Brain microvascular endothelial cell (primary cell): ENCODE measurements at regions not wholly inside any gene's neighbourhood (a gene's known extent, or its start where the extent isn't known, plus 50 kb on each side); places are given as distances from the start of the nearest gene placed in this dataset.

Source experiments
- DNase-seq: peaks from one replicate; pipeline ENCODE4 v3.0.0-alpha.2; 2020
- H3K27ac ChIP-seq: fragments of 250-450 bp; sonication (Bioruptor Pico); 2 replicates; pipeline ENCODE4 v1.5.1; 2020; ENCODE audit warnings: mild to moderate bottlenecking, moderate library complexity
- H3K27me3 ChIP-seq: fragments of 250-450 bp; sonication (Bioruptor Pico); replicated peaks from 2 replicates; pipeline ENCODE4 v1.5.1; 2020; ENCODE audit warnings: mild to moderate bottlenecking
- H3K36me3 ChIP-seq: fragments of 250-450 bp; sonication (Bioruptor Pico); replicated peaks from 2 replicates; pipeline ENCODE4 v1.5.1; 2020; ENCODE audit warnings: mild to moderate bottlenecking
- H3K4me3 ChIP-seq: 2 replicates; pipeline ENCODE4 v1.5.1; 2011; ENCODE audit warnings: low read depth, mild to moderate bottlenecking, control low read depth, low read length, moderate library complexity
- in situ Hi-C: cut with HindIII; loops from 2 replicates; pipeline ENCODE4 v1.10.0; 2017; ENCODE audit warnings: low sequenced_read_pairs, low pct_ligation_motif_present
- TF ChIP-seq, protein P1 (sequence below): IDR thresholded peaks from 2 replicates; pipeline ENCODE4 v1.5.1; 2011; ENCODE audit warnings: low read depth, mild to moderate bottlenecking, moderate library complexity, low read length, control low read depth, inconsistent platforms; ENCODE audit errors: missing control alignments

DNA sequence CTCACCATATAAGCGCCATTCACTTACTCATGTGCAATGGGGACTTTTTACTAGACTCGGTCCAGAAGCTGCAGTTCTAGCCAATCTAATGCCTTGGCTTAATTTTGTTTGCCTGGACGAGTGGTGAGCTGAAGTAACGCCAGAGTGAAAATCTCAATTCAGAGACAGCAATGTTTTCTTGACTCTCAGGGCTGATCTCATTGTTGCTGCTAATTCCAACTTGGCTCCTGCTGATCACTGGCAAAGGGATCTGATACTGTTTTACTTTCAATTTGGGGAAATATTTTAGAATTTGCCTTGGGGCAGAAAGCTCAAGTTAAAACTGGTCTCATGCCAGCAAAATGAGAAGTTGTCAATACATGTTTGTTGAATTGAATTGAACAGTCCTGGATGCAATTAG lies 906.6 kb upstream of the CDH2 start:
- in situ Hi-C loops: no loop called here
- Histone ChIP-seq H3K27me3 (no peaks in the 10 kb centered on the region), H3K4me3 (no peak overlapping the region), H3K36me3 (no peaks in the 10 kb centered on the region), H3K27ac (no peak overlapping the region)
- DNase-seq: no peak
- TF ChIP-seq, protein P1, sequence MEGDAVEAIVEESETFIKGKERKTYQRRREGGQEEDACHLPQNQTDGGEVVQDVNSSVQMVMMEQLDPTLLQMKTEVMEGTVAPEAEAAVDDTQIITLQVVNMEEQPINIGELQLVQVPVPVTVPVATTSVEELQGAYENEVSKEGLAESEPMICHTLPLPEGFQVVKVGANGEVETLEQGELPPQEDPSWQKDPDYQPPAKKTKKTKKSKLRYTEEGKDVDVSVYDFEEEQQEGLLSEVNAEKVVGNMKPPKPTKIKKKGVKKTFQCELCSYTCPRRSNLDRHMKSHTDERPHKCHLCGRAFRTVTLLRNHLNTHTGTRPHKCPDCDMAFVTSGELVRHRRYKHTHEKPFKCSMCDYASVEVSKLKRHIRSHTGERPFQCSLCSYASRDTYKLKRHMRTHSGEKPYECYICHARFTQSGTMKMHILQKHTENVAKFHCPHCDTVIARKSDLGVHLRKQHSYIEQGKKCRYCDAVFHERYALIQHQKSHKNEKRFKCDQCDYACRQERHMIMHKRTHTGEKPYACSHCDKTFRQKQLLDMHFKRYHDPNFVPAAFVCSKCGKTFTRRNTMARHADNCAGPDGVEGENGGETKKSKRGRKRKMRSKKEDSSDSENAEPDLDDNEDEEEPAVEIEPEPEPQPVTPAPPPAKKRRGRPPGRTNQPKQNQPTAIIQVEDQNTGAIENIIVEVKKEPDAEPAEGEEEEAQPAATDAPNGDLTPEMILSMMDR: no peak

DNA sequence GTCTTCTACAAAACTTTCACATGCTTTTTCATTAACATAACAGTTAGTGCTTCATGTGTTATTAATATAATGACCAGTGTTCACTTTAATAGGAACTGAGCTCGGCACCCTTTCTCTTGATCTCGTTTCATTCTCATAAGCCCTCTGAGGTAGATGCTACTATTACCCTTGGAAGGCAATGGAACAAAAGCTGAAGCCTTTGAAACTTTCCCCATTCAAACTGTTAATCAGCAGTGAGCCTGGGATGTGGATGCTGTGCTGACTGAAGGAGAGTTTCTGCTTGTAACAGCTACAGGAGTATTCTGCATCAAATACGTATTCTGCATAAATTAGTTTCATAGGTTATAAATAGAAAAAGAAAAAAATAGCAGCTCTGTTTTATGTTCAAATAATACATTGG lies 904.0 kb upstream of the CDH2 start:
- H3K4me3 ChIP-seq: no peak overlapping the region
- H3K27ac ChIP-seq: no peak overlapping the region
- H3K27me3 ChIP-seq: no peaks in the 10 kb centered on the region
- no peaks in the 10 kb centered on the region for H3K36me3 ChIP-seq
- in situ Hi-C loops: no loop called here
- no peak for DNase-seq
- TF ChIP-seq, protein P1: no peak

DNA sequence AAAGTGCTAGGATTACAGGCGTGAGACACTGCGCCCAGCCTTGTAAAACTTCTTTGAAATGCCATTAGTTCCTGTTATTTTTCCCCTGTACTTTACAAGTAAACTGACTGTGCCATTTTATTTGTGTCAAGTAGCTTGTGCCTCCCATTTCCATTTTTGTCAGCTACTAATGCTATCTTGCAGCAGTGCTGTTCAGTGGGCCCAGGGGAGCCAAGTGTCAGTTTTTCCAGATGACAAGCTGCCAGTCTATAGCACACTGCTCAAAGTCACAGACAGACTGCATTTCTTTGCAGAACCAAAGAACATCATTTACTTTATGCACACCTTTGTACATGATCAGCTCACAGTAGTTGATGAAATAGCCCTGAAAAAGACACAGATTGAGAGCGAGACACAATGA lies 901.3 kb upstream of the CDH2 start:
- Histone ChIP-seq H3K27me3 (no peaks in the 10 kb centered on the region), H3K36me3 (no peaks in the 10 kb centered on the region), H3K4me3 (no peak overlapping the region), H3K27ac (no peak overlapping the region)
- in situ Hi-C loops: no loop called here
- no peak for DNase-seq
- TF ChIP-seq, protein P1: no peak

DNA sequence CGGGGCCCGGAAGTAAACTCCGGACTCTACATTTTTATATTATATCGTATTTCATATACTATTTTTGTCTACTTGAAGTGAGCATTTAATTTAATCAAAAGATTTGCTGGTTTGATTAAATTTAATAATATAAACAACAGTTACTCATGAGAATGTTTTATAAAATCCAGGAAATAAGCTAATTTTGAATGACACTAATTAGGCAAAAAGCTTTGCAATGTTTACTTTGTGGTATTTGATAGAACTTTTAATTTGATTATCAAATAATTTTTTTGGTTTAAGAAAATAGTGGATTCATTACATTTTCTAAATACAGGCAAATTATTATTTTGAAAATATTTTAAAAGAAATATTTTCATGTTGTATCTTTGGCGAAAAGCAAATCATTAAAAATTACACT lies 900.4 kb upstream of the CDH2 start:
- Histone ChIP-seq H3K27me3 (no peaks in the 10 kb centered on the region), H3K36me3 (no peaks in the 10 kb centered on the region), H3K4me3 (no peak overlapping the region), H3K27ac (no peak overlapping the region)
- in situ Hi-C loops: no loop called here
- DNase-seq: no peak
- TF ChIP-seq, protein P1: no peak

DNA sequence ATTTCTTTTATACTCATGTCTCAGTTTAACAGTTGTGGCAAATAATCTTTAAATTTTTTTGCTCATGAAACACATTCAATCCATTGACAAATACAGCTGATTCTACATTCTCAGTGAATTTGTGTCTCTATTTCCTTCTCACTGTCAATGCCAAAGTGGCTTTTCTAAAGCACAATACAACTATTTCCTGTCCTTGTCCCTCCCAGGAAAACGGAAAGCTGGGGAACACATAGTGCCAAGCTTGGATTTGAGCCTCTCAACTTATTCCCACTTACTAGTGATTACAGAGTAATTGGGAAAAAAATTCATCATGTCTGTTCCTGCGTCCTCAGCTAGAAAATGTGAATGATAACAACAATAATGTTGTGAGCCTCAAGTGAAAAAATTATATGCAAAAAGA lies 899.7 kb upstream of the CDH2 start:
- Histone ChIP-seq H3K27ac (no peak overlapping the region), H3K27me3 (no peaks in the 10 kb centered on the region), H3K4me3 (no peak overlapping the region), H3K36me3 (no peaks in the 10 kb centered on the region)
- TF ChIP-seq, protein P1: no peak
- in situ Hi-C loops: no loop called here
- DNase-seq: no peak

DNA sequence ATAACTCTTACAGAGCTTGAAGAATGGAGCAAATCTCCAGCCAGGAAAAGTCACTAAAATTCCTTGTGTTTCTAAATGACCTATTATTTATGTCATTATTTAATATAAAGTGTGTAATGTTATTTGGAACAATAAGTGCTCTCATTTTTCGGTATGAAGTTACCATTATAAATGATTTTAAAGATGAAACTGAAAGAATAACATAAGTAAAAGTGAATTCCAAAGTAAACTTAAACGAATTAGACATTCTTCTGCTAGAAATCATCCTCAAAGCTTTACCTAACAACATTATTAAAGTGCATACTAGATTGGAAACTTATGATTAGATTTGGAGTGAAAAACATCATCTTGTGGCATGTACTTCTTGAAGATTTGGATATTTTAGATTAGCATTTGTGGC lies 897.2 kb upstream of the CDH2 start:
- in situ Hi-C loops: no loop called here
- no peak overlapping the region for H3K27ac ChIP-seq
- TF ChIP-seq, protein P1: no peak
- H3K4me3 ChIP-seq: no peak overlapping the region
- no peak for DNase-seq
- H3K36me3 ChIP-seq: no peaks in the 10 kb centered on the region
- no peaks in the 10 kb centered on the region for H3K27me3 ChIP-seq
